AG04450 (cell line): ENCODE measurements at regions not wholly inside any gene's neighbourhood (a gene's known extent, or its start where the extent isn't known, plus 50 kb on each side); places are given as distances from the start of the nearest gene placed in this dataset.

Experiments
- CTCF ChIA-PET: fragments of 300-600, 350-600 bp; formaldehyde crosslinking; extraction: SDS; loops from one replicate; lab custom pipeline; 2022; ENCODE audit warnings: antibody characterized with exemption, inconsistent platforms; lab: Charles Lee
- POLR2A ChIA-PET: fragments of 350-600 bp; formaldehyde crosslinking; extraction: SDS; loops from one replicate; lab custom pipeline; 2021; ENCODE audit warnings: antibody characterized with exemption, inconsistent platforms; lab: Yijun Ruan, JAX
- DNase-seq: peaks from one replicate; pipeline ENCODE4 v3.0.0-alpha.2; 2011; ENCODE audit warnings: low read depth, low spot score
- H3K27ac ChIP-seq: one replicate; pipeline ENCODE4 v1.5.1; 2012; ENCODE audit warnings: low read depth, low read length, control low read depth
- H3K27me3 ChIP-seq: one replicate; pipeline ENCODE4 v1.6.0; 2012; ENCODE audit warnings: low read length; ENCODE audit not compliant: control insufficient read depth, insufficient read depth
- H3K4me3 ChIP-seq: 2 replicates; pipeline ENCODE4 v1.5.1; 2011; ENCODE audit warnings: mild to moderate bottlenecking, low read depth, low read length, control low read depth
- H3K9me3 ChIP-seq: 2 replicates; pipeline ENCODE4 v1.5.1; 2012; ENCODE audit warnings: low read length; ENCODE audit not compliant: control insufficient read depth, insufficient read depth
- CTCF ChIP-seq: IDR thresholded peaks from 2 replicates; pipeline ENCODE4 v1.5.1; 2011; ENCODE audit warnings: low read depth, low read length, control low read depth, inconsistent platforms

DNA sequence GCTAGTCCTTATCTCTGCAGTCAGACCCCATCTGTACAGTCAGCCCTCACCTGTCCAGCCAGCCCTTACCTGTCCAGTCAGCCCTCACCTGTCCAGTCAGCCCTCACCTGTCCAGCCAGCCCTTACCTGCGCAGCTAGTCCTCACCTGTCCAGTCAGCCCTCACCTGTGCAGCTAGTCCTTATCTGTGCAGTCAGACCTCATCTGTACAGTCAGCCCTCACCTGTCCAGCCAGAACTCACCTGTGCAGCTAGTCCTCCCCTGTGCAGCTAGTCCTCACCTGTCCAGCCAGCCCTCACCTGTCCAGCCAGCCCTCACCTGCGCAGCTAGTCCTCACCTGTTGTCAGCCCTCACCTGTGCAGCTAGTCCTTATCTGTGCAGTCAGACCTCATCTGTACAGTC lies 506.8 kb downstream of the NPHP4 start:
- ChIA-PET POLR2A (no interaction called here), CTCF (interaction anchor here (0.7 kb wide), 1 partner anchor 24 kb away, joined by 3 read pairs; no protein-coding TSS in a partner anchor)
- peaks cover 73% of the 10 kb centered on the region for H3K9me3 ChIP-seq
- no peak for DNase-seq
- H3K4me3 ChIP-seq: no peak overlapping the region
- no peaks in the 10 kb centered on the region for H3K27me3 ChIP-seq
- no peak overlapping the region for H3K27ac ChIP-seq
- TF ChIP-seq CTCF: no peak

- ChIA-PET CTCF (interaction anchor here (0.7 kb wide), 1 partner anchor 25 kb away, joined by 3 read pairs; no protein-coding TSS in a partner anchor), POLR2A (no interaction called here)
- Histone ChIP-seq H3K4me3 (no peak overlapping the region), H3K27me3 (no peaks in the 10 kb centered on the region), H3K27ac (no peak overlapping the region), H3K9me3 (peaks cover 76% of the 10 kb centered on the region)
- DNase-seq: no peak
- TF ChIP-seq CTCF: no peak
These were observed 507.6 kb downstream of the NPHP4 start for GRCh38 chr1:5484451-5485165.

- Histone ChIP-seq H3K4me3 (no peak overlapping the region), H3K27me3 (no peaks in the 10 kb centered on the region), H3K27ac (no peak overlapping the region), H3K9me3 (peaks cover 89% of the 10 kb centered on the region)
- CTCF ChIA-PET: no interaction called here
- no peak for TF ChIP-seq CTCF
- no peak for DNase-seq
- POLR2A ChIA-PET: no interaction called here
These were observed 510.3 kb downstream of the NPHP4 start for GRCh38 chr1:5481889-5482288.

- H3K27ac ChIP-seq: no peak overlapping the region
- H3K9me3 ChIP-seq: peaks cover 86% of the 10 kb centered on the region
- no peaks in the 10 kb centered on the region for H3K27me3 ChIP-seq
- no peak for DNase-seq
- no peak for TF ChIP-seq CTCF
- H3K4me3 ChIP-seq: no peak overlapping the region
- ChIA-PET CTCF (no interaction called here), POLR2A (no interaction called here)
These were observed 511.3 kb downstream of the NPHP4 start for GRCh38 chr1:5480906-5481305.

DNA sequence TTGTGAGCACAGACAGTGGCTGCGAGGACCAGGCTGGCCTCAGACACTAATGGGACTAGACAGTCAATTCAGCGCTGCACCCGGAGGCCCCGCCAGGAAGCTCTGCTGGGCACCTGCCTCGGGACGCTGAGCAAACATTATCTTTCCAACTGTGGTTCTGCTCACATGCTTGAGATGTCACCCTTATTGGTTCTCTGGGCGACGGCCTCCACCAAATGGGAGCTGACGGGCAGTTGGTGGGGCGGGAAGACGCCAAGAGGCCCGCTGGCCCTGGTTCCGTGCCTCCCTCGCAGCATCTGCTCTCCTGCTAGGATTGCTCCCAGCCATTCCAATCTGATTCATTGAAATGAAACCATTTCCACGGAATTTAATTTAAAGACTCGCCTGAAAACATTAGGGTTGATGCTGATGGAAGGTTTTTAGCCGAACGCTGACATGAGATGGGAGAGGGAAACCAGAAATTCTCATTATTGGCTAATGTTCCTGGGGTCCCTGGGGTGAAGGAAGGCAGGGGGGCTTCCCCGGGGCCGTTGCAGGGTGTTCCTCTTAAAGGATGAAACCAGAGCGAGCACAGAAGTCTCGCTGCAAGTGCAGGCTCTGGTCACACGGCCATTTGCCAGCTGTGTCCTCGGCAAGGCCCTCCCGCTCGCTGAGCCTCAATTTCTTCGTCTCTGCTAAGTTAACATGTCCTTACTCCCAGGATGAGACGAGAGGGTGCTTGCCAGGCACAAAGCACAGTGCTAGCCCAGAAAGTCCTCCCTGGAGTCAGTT lies 512.2 kb downstream of the NPHP4 start:
- no peak for DNase-seq
- ChIA-PET POLR2A (no interaction called here), CTCF (no interaction called here)
- TF ChIP-seq CTCF: no peak
- no peaks in the 10 kb centered on the region for H3K27me3 ChIP-seq
- H3K9me3 ChIP-seq: peaks cover 83% of the 10 kb centered on the region
- H3K4me3 ChIP-seq: no peak overlapping the region
- H3K27ac ChIP-seq: no peak overlapping the region
